T-helper 1 cell (primary cell): ENCODE measurements at regions not wholly inside any gene's neighbourhood (a gene's known extent, or its start where the extent isn't known, plus 50 kb on each side); places are given as distances from the start of the nearest gene placed in this dataset.

Experiments used
- DNase-seq, 5 donors: peaks; one replicate each; pipeline ENCODE4 v3.0.0-alpha.2; 2012 to 2020

DNA sequence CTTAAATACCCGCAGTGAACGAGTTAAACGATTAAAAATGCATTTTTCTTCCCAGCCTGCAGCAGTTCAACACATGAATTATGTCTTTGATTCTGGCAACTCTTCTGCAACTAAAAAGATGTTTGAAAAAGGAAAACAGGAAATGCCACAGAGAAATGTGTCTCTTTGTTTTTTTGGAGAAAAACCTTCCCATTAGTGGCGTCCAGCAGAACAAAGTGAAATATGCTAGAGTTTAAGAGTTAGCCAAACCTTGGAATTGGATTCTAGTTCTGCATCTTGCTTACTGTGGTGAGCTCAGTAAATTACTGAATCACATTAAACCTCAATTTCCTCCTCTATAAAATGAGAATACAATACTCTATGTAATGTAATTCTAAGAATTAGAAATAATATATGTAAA, 900.2 kb upstream of the ACVR2A start:
- DNase-seq: no peak

DNA sequence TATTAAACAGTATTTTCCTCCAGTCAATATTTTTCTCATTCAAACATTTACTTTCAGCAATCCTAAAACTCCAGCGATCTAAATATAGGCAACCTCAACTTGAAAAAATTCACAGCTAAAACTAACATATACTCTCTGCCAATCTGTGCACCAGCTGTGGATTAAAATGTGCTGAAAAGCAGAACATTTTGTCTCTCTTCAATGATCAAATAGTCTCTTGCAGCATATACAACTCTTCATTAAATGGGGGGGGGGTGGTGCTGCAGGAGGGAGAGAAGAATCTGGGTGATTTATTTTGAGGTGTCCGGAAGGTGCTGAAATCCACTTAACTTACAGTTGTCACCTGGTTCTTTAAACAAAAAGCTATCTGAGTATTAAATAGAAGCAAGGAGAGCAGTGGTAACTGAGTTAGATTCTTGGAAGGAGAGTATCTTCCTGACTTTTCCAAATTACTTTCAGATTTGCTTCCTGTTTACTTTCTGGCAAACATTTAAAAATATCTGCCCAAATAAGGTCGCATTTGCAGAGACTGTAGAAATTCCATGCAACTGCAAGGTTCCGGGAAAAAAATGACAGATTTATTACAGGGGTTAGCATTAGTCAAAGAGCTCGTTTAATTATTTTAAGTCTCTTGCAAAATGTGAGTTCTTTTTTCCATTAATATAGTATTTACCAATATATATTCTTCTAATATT, 904.7 kb upstream of the ACVR2A start:
- no peak for DNase-seq

GRCh38 chr2:146934921-146935320, 909.9 kb upstream of the ACVR2A start:
- DNase-seq: no peak

GRCh38 chr2:146931109-146931508, 913.7 kb upstream of the ACVR2A start:
- no peak for DNase-seq

GRCh38 chr2:146927080-146927711, 917.6 kb upstream of the ACVR2A start:
- DNase-seq: no peak

GRCh38 chr2:146918280-146918679, 926.5 kb upstream of the ACVR2A start:
- no peak for DNase-seq

DNA sequence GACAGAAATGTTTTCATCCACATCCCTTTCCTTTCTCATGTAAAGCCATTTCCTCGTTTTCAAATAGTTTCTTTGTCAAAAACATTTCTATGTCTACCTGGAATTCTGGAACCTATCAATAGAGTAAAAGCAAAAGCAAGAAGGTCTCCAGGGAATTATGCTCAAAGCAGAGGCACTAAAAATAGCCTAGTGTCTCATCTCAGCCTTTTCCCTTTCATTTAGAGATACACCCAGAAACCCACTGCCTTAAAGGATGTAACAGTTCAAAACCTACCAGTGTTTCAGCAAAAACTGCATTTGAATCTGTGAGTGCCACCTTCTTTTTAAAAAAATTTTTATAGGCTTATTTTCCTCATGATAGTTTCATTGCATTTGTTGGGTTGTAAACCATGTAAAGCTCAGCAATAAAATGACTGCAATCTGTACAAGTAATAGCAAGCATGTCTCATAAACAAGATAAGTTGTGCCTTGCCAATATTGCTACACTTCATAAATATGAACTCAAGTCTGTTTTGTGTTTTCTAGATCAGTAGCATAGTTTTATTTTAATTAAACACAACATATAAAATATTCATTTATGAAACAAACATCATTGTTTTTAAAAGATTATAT, 927.3 kb upstream of the ACVR2A start:
- no peak for DNase-seq

- no peak for DNase-seq
These were observed 927.9 kb upstream of the ACVR2A start for GRCh38 chr2:146916914-146917313.

- no peak for DNase-seq
These were observed 931.4 kb upstream of the ACVR2A start for GRCh38 chr2:146913476-146913875.

DNA sequence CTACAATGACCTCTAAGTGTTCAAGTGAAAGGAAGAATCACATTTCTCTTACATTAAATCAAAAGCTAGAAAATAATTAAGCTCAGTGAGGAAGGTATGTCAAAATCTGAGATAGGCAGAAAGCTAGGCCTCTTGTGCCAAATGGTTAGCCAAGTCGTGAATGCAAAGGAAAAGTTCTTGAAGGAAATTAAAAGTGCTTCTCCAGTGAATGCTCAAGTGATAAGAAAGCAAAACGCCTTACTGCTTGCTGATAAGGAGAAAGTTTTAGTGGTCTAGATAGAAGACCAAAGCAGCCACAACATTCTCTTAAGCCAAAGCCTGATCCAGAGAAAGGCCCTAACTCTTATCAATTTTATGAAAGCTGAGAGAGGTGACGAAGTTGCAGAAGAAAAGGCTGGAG, 932.3 kb upstream of the ACVR2A start:
- no peak for DNase-seq

DNA sequence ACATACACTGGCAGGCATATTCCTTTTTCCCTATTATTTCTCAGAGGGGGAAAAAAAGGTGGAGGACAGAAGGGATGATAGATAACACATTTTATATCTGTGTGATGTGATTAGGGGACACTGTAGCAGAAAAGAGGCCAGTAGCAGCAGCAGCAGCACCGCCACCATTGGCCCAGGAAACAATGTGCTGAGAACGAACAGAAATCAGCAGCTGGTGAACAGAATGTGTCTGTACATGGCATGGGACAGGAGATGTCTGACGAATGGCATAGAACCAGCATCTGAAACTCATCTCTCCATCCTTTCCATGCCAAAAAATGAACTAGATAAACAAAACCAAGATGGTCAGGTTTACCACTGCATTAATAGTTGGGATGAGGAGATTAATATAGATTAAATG, 936.1 kb upstream of the ACVR2A start:
- no peak for DNase-seq

- no peak for DNase-seq
These were observed 946.7 kb upstream of the ACVR2A start for GRCh38 chr2:146898083-146898482.

DNA sequence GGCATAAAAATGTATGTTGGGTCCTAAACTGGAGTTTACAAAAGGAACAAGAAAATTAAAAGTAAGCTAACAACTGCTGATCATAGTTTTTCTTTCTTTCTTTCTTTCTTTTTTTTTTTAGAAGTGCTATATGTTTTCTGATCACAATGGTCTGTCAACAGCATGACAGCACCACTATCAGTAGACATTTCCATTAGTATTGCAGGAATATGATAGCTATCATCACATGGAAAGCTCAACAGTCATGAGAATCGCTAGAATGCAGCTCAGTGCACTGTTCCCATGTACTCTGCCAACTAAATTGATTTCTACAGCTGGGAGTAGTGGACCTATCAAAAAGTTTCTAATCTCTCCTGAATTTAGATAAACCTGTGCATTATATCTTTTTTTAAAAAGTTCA, 950.3 kb upstream of the ACVR2A start:
- no peak for DNase-seq

GRCh38 chr2:146893500-146894041, 951.3 kb upstream of the ACVR2A start:
- DNase-seq: no peak

GRCh38 chr2:146890491-146890890, 954.3 kb upstream of the ACVR2A start:
- no peak for DNase-seq

DNA sequence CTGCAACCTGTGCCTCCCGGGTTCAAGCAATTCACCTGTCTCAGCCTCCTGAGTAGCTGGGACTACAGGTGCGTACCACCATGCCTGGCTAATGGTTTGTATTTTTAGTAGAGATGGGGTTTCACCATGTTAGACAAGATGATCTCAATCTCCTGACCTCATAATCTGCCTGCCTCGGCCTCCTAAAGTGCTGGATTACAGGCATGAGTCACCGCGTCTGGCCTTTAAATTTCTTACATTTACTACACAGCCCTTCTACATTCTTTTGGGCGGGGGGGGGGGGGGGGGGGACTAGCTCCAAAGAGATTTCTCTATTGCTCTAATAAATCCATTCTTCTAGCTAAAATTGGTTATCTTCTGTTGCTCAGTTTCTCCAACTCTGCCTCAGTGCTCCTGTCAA, 964.9 kb upstream of the ACVR2A start:
- no peak for DNase-seq

GRCh38 chr2:146874260-146874658, 970.6 kb upstream of the ACVR2A start:
- no peak for DNase-seq

- no peak for DNase-seq
These were observed 971.1 kb upstream of the ACVR2A start for GRCh38 chr2:146873646-146874259.

DNA sequence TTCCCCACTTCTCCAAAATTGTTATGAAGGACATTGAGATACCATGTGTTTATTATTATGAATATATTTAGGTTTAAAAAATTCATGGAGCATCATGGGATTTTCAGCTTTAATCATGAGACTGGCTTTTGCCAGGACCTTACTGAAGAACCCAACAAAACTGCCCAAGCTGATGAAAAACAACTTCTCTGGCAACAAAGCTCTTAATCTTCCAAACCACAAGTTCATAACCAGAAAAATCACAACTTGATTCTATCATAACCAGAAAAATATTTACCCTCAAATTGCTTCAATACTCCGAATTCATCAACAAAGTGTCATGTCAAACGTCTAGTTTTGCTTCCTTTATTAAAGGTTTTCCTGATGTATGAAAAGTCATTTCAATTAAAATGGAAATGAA, 971.8 kb upstream of the ACVR2A start:
- DNase-seq: no peak

GRCh38 chr2:146870691-146871090, 974.1 kb upstream of the ACVR2A start:
- DNase-seq: no peak

DNA sequence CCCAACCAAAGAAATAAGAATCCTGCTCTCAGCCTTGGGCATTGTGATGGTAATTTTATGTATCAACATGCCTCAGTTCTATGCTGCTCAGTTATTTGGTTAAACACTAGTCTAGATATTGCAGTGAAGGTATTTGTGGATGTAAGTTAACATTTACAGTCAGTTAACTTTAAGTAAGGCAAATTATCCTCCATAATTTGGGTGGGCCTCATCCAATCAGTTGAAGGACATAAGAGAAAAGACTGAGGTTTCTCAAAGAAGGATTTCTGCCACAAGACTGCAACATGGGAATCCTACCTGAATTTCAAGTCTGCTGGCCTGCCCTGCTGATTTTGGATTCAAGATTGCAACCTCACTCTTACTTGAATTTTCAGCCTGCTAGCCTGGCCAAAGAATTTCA, 975.5 kb upstream of the ACVR2A start:
- DNase-seq: no peak

- no peak for DNase-seq
These were observed 976.8 kb upstream of the ACVR2A start for GRCh38 chr2:146868051-146868450.

DNA sequence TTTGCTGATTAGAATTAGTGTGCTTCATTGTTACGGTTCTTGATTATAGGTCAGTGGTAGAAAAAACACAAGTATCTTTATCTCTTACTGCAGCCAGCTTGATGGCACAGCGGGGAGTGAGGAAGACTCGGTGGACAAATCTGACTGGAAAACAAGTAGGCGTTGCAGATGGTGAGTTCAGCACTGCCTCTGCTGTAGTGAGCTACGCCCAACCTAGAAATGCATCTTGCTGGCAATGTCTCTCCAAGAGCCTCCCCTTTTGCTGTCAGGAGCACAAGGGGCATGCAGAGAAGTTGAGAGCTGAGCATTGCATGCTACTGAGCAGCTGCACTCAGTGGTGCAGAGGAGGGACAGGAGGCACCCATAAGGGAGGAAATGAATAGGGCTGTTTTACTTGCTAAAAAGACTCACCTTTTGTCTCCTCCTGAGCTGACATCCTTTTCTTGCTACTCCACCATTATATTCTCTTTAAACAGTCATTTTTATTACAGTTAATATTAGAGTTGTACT, 977.3 kb upstream of the ACVR2A start:
- DNase-seq: no peak
